ENCODE measurements at regions not wholly inside any gene's neighbourhood (a gene's known extent, or its start where the extent isn't known, plus 50 kb on each side); places are given as distances from the start of the nearest gene placed in this dataset.

DNA sequence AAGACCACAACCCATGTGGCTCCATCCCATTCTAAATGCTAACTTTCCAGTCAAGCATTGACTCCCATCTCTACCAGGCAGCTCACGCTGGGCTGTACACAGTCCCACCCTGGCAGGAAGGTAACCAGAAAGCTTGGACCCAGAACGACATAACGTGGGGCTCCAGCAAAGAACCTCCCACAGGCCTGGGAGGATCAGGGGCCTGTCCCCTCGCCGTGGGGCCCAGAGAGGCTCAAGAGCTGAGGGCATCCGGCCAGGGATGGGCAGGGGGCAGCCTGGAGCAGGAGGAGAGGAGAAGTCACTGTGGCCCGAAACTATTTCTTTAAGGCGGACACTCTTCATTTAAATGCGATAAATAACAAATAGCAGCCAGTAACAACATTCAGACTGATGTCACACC is 169.9 kb downstream of the SHANK2 start:
- ChIA-PET POLR2A (no interaction called here), CTCF (no interaction called here)
- TF ChIP-seq, protein P1, sequence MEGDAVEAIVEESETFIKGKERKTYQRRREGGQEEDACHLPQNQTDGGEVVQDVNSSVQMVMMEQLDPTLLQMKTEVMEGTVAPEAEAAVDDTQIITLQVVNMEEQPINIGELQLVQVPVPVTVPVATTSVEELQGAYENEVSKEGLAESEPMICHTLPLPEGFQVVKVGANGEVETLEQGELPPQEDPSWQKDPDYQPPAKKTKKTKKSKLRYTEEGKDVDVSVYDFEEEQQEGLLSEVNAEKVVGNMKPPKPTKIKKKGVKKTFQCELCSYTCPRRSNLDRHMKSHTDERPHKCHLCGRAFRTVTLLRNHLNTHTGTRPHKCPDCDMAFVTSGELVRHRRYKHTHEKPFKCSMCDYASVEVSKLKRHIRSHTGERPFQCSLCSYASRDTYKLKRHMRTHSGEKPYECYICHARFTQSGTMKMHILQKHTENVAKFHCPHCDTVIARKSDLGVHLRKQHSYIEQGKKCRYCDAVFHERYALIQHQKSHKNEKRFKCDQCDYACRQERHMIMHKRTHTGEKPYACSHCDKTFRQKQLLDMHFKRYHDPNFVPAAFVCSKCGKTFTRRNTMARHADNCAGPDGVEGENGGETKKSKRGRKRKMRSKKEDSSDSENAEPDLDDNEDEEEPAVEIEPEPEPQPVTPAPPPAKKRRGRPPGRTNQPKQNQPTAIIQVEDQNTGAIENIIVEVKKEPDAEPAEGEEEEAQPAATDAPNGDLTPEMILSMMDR (IDR thresholded peaks at IDR 0.05; ENCODE audit: control extremely low read depth, extremely low read depth, low read depth, missing control alignments), result no peak
- DNase-seq (ENCODE audit: extremely low spot score), result no peak

DNA sequence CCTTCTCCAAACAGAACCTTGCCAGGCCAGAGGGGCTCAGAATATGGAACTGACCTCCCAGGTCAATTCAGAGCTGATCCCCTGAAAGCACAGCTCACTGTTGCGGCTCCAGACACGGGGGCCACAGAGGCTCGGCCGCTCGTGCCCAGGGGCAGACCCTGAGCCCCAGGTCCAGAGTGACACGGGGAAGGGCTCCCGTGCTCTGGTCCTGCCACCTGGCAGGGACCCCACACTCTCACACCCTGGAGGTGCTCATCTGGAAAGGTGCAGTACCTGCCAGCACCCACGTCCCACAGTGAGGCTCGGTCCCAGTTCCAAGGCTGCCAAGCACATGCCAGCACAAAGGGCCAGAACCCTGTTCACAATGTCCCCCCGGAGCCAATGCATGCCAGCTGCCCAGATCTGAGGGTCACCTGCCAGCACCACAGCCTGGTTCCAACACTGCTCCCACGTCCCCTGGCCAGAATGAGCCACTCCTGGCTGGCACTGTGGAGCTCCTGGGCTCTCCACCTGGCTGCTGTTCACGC is 170.6 kb downstream of the SHANK2 start:
- CTCF ChIA-PET, result no interaction called here
- TF ChIP-seq, protein P1 (IDR thresholded peaks at IDR 0.05; ENCODE audit: control extremely low read depth, extremely low read depth, low read depth, missing control alignments), result no peak
- POLR2A ChIA-PET, result no interaction called here

DNA sequence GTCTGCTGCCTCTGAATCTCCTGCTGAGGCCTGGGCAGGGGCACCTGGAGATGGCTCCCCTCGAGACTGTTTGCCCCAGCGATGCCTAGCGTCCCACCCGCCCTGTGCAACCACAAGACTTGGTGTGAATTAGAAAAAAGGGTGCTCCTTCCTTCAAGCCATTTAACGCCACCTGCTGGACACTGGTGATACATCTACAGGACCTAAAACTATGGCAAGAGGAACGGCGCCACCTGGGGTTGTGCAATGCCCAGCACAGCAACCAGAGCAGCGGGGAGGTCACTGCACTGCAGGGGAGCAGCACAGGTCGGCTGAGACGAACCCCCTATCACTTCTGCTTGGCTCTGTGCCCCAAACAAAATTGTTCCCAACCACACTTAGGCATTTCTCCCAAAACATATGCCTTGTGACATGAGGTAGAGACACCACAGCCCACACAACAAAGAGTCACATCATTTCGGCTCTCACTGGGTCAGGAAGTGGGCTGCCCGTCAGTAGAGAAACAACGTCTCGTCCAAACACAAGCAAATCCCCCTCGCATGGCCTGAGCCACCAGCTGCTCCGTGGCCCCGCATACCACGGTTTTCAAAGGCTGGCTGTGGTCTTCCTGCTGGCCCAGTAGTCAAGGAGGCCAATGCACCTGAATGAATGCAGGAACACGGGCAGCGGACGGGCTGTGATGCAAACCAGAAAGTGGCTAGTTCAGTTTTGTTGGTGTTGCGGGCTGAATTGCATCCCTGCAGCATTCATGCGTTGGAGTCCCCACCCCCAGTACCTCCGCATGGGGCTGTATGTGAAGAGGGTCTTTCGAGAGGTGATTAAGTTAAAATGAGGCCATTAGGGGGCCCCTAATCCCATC is 171.9 kb downstream of the SHANK2 start:
- TF ChIP-seq, protein P1 (IDR thresholded peaks at IDR 0.05; ENCODE audit: control extremely low read depth, extremely low read depth, low read depth, missing control alignments), result peak; percentile 76
- DNase-seq (ENCODE audit: extremely low spot score), result peak; percentile 63
- CTCF ChIA-PET, result no interaction called here
- POLR2A ChIA-PET, result no interaction called here

More for the DNA sequence above, 170.6 kb downstream of the SHANK2 start:
- no peak for DNase-seq (ENCODE audit: extremely low spot score)

GRCh38 chr11:71079795-71080194 is 172.6 kb downstream of the SHANK2 start:
- ChIA-PET CTCF (no interaction called here), POLR2A (no interaction called here)
- TF ChIP-seq, protein P1 (IDR thresholded peaks at IDR 0.05; ENCODE audit: control extremely low read depth, extremely low read depth, low read depth, missing control alignments), result no peak
- DNase-seq (ENCODE audit: extremely low spot score), result no peak

DNA sequence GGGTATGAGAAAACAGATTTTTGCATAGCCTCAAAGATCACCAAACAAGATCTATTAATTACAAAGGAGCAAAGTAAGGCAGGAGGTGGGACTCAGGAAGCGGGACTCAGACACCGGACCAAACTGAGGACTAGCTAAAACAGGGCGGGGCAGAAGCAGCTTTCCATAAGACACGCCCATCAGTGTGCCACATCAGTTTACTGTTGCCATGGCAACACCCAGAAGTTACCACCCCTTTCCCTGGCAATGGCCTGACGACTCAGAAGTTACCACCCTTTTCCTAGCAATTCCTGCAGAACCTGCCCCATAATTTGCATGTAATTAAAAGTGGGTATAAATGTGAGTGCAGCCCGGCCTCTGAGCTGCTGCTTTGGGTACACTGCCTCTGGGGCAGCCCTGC is 173.9 kb downstream of the SHANK2 start:
- POLR2A ChIA-PET, result no interaction called here

GRCh38 chr11:71076525-71077304 is 175.7 kb downstream of the SHANK2 start:
- POLR2A ChIA-PET, result interaction anchor here (0.7 kb wide), 1 partner anchor 1381 kb away, joined by 4 read pairs; no protein-coding TSS in a partner anchor
- TF ChIP-seq, protein P1 (IDR thresholded peaks at IDR 0.05; ENCODE audit: control extremely low read depth, extremely low read depth, low read depth, missing control alignments), result no peak
- DNase-seq (ENCODE audit: extremely low spot score), result no peak
- CTCF ChIA-PET, result no interaction called here

More for the DNA sequence above, 173.9 kb downstream of the SHANK2 start:
- TF ChIP-seq, protein P1 (IDR thresholded peaks at IDR 0.05; ENCODE audit: control extremely low read depth, extremely low read depth, low read depth, missing control alignments), result no peak
- CTCF ChIA-PET, result no interaction called here
- DNase-seq (ENCODE audit: extremely low spot score), result no peak

All from GM10248 (cell line).